ENCODE measurements at regions not wholly inside any gene's neighbourhood (a gene's known extent, or its start where the extent isn't known, plus 50 kb on each side); places are given as distances from the start of the nearest gene placed in this dataset.

- no peak for TF ChIP-seq CTCF (conservative IDR thresholded peaks at IDR 0.05; ENCODE audit: low read depth, low read length)
- TF ChIP-seq, protein P1, sequence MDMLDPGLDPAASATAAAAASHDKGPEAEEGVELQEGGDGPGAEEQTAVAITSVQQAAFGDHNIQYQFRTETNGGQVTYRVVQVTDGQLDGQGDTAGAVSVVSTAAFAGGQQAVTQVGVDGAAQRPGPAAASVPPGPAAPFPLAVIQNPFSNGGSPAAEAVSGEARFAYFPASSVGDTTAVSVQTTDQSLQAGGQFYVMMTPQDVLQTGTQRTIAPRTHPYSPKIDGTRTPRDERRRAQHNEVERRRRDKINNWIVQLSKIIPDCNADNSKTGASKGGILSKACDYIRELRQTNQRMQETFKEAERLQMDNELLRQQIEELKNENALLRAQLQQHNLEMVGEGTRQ (IDR thresholded peaks at IDR 0.05; ENCODE audit: low read depth, low read length) = no peak
- TF ChIP-seq MXI1 (IDR thresholded peaks at IDR 0.05; ENCODE audit: borderline replicate concordance, low read depth, low read length) = no peak
- TF ChIP-seq POLR2A (IDR thresholded peaks at IDR 0.05; ENCODE audit: low read depth, low read length) = no peak
- TF ChIP-seq MAFK (IDR thresholded peaks at IDR 0.05; ENCODE audit: low read depth, low read length) = no peak
- TF ChIP-seq RFX5 (IDR thresholded peaks at IDR 0.05; ENCODE audit: low read depth, low read length) = no peak
- no peak for TF ChIP-seq MAZ (IDR thresholded peaks at IDR 0.05; ENCODE audit: borderline replicate concordance, low read depth, low read length)
Measured at GRCh38 chr1:4489486-4489885, 164.9 kb upstream of the AJAP1 start.
